Superior temporal gyrus (tissue), 1 donor: ENCODE measurements at regions not wholly inside any gene's neighbourhood (a gene's known extent, or its start where the extent isn't known, plus 50 kb on each side); places are given as distances from the start of the nearest gene placed in this dataset.
A peak's percentile ranks its signal among the peaks of the same experiment; 100 is the strongest.

Experiments
- DNase-seq: peaks from one replicate; pipeline ENCODE4 v3.0.0-alpha.2; 2016; ENCODE audit errors: extremely low spot score

DNA sequence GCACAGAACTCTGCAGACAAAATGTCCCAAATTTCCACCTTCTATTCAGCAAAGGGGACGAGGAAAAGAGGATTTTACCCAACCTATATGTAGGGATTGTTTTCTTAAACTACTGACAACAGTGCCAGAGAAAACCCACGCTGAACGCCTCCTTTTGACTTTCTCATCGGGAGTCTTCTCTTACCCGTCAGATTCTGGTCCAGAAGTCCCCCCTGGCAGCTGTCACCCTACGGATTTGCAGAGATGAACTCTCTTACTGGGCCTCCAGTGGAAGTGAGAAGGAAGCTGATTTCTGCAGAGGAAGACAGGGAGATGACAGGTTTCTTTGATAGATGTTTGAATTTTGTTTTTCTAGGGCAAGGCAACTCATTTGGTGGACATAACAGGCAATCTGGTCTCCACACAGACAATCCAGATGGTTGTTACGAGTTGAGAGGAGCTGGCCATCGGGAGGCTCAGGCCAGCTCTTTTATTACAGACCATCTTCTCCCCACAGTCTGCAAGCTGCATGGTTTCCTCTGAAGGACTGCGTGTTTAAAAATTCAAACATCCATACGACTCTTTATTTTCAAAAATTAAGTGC, 804.3 kb downstream of the RNF144A start:
- DNase-seq = no peak

DNA sequence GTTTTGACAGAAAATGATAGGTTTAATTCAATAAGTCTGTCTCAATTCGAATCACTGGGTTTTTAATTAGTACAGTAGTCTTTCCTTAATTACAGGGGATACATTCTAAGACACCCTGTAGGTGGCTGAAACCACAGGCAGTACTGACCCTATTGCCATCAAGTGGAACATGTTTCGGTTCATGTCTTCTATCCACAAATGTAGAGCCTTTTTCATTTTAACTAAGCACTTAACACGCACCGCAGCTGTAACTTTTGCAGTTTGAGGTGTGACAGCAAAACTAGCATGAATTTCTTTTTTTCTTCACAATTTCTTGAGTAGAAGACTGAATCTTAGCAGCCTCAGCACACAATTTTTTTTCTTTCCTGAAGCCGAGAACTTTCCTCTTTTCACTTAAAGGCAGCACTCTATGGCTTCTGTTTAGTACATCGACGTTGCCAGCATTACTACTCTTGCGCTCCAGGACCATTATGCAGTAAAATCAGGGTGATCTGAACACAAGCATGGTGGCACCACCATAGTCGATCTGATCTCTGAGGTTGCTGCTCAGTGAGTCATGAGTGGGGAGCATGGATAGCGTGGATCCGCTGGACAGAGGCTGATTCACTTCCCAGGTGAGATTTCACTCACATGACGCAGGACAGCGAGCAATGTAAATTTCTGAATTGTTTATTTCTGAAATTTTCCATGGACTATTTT, 805.1 kb downstream of the RNF144A start:
- no peak for DNase-seq

DNA sequence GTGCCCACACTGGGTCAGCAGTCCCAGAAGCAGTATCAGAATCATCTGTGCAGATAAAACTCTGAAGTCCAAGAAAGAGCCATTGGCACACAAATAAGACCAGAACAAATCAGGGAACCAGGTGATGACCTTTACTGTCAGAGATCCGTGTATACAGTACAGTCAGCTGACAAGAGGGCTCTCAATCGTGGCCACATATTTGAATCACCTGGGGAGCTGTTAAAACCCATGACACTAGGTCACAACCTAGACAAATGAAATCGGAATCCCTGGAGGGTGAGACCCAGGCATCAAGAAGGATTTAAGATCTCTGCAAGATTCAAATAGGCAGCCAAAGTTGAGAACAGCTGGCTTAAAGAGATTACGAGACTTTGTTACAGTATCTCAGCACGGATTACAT, 807.1 kb downstream of the RNF144A start:
- DNase-seq = no peak

DNA sequence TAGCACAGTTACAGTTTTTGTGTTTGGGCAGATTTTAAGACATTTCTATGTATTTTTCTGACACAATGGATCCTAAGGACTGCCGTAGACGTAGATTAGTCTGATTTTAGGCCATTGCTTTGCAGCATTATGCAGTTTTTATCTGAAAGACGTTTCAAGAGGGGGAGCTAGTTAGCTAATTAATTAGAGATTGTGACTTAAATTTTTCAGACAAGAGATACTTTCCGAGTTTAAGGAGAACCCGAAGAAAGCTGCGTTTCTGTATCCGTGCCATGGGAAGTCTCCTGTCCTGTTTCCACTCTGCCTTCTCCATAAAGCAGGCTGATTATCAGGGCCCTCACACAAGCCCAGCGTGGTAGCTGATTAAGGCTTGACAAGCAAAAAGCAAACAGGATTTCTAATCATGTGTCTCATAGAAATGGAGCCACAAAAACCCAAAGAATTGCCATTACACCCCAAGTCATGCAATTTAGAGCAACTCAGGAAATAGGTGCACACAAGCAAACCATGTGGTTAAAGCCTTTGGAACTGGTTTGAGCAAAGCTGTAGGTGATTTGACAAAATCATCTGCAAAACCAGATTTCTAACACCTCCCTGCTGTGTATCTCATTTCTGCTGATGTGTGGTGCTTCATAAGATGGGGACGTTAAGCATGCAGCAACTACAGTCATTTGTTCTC, 808.1 kb downstream of the RNF144A start:
- peak; percentile 48 for DNase-seq

DNA sequence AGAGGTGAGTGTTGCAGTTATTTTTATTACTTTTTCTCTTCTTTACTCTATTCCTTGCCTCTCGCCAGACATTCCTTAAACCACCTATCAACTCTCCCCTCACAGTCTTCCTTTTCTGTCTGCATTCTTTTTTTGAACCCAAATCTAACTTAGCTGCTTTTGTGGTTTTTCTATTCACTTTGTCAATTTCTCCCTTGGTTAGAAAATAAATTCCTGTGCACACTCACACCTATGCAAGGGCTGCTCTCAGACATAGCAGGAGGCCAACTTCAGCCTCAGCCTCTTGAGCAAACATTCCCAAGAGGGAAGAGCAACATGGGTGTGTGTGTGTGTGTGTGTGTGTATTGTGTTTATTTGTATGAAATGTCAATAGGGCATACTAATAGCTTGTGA, 808.6 kb downstream of the RNF144A start:
- no peak for DNase-seq

DNA sequence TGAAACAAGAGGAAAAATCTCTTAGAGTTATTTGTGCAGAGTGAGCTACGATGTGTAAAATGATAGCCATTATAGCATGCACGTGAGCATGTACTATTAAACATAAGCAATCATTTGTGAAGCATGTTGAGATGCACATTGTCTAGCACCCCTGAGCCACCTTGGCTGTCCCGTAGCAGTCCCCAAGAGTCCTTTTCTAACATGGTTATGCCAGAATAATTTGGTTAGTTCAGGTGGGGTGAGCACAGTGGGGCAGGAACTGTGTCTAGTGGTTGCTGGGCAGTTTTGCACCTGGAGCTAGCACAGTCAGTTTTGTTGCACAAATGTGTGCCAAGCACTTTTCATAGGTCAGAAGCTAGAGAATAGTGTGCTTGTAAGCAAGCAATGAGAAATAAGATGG, 809.8 kb downstream of the RNF144A start:
- DNase-seq = no peak

DNA sequence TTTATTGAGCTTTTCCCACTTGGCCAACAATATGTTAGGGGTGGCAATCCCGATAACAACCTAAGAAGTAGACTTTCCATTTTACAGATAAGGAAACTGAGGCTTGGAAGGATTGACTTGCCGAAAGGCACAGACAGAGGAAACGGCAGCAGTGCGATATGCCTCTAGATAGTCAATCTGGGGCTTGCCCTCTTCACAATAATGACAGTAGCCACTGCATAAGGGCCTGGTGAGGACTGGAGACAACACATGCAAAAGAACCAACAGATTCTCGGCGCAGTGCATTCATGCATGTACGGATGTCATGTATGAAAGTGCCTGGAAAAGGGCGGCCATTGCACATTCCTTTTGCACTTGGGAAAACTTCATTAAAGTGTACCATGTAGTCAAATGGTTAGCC, 811.2 kb downstream of the RNF144A start:
- no peak for DNase-seq

DNA sequence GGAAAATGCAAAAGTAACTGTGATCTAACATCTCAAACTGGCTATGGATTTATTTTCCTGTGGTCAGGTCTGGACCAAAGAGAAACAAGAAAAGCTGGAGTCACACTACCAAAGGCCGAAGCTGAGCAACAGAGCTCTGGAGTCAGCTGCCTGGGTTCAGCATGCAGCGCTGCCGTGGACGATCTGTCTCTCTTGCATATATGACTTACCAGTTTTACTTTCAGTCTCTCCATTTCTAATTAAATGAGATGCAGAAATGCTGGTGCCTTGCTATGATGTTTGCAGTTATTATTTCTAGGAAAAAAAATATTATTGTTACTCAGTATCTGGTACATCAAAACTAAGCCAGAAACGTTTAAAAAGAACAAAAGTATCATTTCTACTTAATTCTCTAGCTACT, 813.2 kb downstream of the RNF144A start:
- DNase-seq = no peak

DNA sequence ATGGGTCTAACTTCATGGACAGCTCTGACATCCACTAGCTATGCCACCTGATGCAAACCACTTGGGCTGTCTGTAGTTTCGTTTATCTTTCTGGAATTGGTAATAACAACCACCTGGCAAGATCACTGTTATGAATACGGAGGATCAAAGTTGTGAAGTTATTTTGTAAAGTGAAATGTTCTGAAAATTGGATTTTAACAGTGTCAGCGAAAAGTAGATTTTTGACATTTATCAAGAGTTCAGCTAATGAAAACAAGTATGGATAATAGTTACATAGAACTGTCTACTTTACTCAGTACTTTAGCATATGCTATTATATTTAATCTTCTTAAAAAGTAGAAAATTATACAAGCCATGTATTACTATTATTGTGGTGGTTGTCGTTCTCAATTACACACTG, 813.8 kb downstream of the RNF144A start:
- DNase-seq = no peak

DNA sequence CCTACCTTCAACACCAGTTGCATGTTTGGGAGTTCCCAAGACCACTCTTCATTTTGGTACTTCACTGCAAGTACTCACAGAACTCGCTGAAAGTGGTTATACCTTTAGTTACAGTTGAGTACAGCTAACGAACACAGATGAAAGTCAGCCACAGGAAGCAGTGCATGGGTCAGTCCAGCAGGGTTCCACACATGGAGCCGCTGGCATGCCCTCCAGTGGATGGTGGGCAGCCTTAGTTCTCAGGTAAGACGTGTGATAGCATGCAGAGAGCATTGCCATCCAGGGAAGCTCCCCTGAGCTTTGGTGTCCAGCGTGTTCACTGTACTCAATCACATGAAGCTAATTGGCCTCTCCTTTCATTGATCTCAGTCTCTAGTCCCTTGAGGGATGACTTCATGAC, 815.3 kb downstream of the RNF144A start:
- no peak for DNase-seq

DNA sequence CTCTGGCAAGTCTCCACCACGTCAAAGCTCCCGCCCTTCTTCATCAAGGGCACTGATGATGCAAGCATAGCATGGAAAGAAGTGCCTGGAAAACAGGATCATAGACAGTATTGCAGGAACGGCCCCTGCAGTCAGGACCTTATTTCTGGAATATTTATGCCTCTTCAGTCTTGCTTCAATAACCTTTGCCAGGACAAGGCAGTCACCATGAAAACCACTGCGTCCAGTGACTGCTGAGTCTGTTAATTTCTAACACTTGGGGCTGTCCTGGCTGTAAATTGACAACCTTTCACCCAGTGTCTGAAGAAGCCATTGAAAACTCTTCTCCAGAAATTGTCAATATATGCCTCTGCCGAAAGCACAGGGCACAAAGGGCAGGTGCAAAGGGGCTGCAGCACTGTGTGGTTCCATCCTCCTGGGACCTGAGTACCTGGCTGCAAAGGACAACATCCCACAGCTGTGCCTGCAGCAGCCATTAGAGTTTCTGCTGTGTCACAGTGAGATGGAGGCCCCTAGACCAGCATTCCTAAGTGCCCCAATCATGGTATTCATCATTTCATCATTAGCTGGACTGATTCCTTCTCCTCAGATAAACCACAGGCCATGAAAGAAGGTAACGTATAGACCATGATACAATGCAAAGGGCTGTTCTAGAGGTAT, 819.6 kb downstream of the RNF144A start:
- DNase-seq = no peak

DNA sequence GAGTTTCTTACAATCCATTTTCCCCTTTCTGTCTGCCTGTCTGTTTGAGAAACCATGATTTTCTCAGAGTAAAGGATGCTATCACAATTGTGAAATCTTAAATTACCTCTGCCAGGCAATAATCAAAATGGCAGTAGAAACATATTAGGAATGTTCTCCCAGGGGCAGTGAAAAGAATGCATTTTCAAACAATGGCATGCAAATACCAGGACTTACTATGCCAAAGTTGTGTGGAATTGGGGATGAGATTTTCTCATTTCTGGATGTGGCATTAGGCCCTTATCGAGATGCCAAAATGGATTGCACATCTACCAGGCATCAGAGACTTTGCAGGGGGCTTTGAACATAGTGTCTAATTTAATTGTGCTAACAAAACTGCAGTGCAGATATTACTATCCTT, 821.4 kb downstream of the RNF144A start:
- no peak for DNase-seq

DNA sequence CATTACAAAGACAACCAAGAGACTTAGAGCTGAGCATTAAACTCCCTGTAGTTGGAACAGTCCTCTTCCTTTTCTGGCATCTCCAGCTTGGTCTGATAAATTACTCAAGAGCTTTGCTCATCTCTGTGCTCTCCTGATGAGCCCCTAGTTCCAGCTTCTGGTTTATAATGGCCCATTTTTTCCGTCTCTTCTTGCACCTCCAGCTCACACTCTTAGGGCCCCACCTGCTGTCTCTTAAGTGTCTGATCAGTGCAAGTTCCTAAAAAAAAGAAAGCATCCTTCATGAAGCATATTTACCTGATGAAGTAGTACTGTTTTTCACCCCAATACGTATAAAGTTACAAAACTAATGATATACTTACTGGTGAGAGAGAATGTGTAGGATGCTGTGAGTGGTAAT, 822.9 kb downstream of the RNF144A start:
- DNase-seq = no peak

DNA sequence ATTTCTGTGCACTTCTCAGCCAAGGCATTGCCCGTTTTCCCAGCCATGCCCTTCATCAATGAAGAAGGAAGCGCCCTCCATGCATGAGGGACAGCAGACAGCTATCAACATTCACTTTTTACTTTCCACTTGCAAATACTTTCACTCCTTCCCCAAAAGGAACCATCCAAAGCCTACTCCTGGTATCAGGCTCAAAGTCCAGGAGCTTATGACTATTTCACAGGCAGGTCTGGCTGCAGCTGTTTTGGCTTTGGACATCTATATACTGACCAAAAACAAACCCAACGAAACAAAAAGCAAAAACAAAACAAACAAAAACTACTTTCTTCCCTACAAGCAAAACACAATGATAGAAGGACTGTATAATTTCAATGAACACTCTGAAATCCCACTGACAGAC, 825.1 kb downstream of the RNF144A start:
- DNase-seq = no peak

DNA sequence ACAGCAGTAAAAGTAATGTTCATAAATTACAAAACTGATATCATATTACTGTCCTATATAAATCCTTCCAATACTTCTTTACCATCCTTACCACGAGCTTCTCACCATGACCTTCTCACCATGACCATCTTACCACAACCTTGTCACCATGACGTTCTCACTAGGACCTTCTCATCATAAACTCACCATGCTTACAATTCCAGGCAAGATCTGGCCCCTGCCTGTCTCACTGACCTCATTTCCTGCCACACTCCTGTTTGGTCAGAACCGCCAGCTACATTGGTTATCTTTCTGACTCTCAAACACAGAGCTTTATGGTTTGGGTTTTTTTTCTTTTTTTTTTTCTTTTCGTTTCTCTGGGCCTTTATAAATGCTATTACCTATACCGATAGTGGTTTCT, 827.6 kb downstream of the RNF144A start:
- no peak for DNase-seq

DNA sequence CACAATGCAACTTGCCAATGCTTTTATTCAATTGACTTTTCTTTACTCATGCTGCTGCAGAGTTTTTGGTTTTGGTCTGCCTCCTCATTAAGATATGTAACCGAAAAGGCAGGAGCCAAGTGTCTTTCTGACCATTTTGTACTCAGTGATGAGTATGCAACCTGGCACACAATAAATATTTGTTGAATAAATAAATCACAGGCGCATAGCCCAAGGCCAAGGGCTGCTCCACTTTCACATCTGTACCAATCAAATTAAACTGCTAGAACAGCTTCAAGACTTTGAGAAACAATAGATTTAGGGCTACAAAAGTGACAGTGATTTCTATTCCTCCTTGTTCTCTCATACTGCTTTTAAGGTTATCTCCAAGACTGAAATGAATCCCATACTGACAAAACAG, 828.2 kb downstream of the RNF144A start:
- no peak for DNase-seq

DNA sequence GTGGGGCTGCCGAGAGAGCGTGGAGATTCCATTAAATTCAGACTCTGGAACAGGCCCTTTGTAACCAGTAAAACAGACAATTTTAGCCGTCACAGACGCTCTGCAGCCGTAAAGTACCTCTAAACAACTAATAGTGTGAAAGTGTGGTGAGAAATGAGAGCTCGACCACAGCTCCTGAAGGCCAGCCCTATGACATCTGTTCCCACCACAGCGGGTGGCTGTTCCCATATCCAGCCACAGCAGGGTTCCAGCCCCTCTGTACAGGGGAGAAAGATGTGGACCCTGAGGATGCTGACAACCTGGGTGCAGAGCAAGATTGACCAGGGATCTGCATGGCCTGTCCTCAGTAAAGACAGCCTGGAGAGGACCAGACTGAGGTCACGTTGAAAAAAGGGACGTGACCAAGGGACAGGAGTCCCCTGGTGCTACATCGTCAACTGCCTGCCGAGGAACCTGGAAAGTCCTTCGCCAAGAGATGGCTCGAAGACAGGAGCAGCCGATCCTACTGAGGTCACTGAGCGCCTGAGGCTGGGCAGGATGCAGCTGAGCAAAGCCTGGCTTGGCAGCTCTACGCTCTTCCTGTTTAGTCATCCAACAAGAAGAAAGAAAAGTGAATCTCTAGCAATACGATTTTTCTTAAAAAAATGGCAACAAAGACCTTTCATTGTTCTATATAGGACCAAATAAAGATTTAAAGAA, 831.7 kb downstream of the RNF144A start:
- DNase-seq = no peak

DNA sequence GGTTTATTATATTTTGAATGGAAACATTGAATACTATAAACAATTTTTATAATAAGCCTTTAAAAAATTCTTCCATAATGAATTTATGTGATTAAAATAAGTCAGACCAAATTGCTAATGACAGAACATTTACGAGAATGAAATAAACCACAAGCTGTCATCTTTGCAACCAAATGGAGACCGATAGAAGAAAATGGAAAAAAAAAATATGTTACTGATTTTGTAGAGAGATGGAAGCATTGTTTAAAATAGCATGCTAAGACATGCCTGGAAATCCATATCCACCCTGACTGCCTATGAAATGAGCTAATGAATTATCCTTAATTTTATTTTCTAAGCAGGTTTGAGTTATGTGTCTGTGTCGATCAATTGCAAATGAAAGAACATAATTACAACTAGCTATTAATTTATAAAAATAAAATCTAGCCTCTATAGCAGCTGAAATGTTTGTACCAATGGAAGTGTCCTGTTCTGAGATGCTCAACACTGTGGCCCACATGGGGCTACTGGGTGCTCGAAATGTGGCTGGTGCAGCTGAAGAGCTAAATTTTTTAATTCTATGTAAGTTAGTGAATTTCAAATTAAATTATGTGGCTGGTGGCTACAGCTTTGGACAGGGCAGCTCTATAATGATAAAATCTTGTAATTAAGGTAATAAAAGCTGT, 832.8 kb downstream of the RNF144A start:
- DNase-seq = no peak

DNA sequence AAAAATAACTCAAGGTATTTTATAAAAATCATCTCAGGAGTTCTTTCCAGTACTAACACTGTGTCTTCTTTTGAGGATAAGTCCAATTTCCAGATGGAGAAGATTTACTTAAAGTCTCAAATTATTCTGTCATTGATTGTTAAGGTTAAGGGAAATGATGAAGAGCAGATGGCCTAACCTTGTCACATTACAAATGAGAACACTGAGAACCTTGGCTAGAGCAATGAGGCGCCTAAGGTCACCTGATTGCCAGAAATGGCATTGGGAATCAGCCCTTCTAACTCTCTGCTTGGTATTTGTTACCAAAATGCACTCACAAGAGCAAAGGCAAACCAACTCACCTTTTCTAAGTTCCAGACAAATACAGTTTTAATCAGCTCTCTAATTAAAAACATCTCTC, 835.1 kb downstream of the RNF144A start:
- DNase-seq = no peak

DNA sequence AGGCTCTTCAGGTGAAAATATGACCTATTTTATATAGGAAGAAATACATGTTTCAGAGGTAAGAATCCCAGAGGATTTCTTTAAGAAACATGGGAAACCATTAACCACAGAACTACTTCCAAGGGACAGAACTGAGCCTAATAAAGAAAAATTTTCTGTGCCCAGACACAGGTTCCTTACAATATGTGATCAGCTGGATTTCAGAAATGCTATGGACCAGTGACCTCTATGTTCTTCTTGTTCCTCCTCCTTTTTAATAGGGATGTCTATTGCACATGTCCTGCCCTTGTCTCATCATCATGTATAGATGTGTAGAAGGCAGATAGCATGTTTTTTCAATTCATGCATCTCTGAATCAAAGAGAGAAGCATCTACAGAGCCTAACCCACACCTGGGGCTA, 836.6 kb downstream of the RNF144A start:
- no peak for DNase-seq

DNA sequence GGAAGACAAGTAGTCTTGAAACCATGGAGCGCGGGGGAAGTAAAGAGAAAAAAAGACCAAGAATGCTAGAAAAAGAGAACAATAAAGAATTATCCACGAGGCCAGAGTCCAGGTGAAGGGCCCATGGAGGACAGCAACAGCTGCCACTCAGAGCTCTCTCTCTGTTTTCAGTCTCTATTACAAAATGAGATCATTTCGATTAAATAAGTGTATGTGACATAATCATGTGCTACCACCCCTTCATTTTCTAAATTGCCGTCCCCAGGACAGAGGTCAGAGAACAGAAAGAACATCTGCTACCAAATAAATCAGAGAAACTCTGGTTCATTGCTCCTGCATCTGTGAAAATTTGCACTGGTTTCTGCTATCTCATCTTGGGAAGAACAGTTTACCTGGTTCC, 838.7 kb downstream of the RNF144A start:
- no peak for DNase-seq
